Tongue (tissue), 1 donor: ENCODE measurements at regions not wholly inside any gene's neighbourhood (a gene's known extent, or its start where the extent isn't known, plus 50 kb on each side); places are given as distances from the start of the nearest gene placed in this dataset.

Experiments used
- DNase-seq: peaks from one replicate; pipeline ENCODE4 v3.0.0-alpha.2; 2015

DNA sequence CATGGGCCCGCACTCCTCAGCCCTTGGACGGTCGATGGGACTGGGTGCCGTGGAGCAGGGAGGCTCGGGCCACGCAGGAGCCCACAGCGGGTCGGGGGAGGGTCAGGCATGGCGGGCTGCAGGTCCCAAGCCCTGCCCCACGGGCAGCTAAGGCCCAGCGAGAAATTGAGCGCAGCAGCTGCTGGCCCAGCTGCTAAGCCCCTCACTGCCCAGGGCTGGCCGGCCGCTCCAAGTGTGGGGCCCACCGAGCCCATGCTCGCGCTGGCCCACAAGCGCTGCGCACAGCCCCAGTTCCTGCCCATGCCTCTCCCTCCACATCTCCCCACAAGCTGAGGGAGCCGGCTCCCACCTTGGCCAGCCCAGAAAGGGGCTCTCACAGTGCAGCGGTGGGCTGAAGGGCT, 259.4 kb downstream of the VGLL3 start:
- no peak for DNase-seq

DNA sequence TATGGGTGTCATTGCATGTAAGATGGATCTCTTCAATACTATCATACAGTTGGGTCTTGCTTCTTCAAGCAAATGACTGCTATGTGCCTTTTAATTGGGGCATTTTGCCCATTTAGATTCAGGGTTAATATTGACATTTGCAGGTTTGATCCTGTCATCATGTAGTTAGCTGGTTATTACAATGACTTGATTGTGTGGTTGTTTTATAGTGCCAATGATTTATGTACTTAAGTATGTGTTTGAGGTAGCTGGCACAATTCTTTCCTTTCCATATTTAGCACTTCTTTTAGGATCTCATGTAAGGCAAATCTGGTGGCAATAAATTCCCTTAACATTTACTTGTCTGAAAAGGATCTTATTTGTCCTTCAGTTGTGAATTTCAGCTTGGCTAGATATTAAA, 267.5 kb downstream of the VGLL3 start:
- no peak for DNase-seq

GRCh38 chr3:86711634-86712033, 279.3 kb downstream of the VGLL3 start:
- no peak for DNase-seq

DNA sequence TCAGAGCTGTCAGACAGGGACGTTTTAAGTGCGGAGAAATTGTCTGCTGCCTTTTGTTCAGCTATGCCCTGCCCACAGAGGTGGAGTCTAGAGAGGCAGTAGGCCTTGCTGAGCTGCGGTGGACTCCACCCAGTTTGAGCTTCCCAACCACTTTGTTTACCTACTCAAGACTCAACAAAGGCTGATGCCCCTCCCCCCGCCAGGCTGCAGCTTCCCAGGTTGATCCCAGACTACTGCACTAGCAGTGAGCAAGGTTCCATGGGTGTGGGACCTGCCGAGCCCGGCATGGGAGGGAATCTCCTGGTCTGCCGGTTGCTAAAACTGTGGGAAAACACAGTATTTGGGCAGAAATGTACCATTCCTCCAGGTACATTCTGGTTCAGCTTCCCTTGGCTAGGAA, 282.1 kb downstream of the VGLL3 start:
- DNase-seq = no peak

DNA sequence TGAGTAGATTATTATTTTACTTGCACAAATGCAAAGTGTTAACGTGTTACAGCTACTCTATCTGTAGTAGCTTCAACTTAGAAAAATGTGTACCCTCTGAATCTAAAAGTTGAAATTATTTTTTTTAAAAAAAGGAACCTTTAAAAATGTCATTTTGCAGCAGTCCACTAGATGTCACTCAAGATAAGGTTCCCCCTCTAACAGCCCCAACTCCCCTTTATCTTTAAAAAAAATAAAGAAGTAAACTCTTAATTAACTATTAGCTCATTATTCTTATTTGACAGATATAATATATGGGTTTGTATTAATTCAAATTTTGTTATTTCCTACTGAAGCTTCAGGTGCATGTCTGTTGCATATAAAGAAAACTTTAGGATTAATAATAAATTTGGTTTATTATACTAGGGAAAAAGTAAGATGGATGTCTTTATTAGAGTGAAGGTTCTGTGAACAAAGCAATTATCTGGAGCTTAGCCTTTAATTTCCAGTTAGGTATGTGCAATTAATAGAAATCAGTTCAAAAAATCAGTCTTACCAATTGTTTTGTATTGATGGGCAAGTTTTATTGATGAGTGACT, 288.5 kb downstream of the VGLL3 start:
- DNase-seq = peak; percentile 4

DNA sequence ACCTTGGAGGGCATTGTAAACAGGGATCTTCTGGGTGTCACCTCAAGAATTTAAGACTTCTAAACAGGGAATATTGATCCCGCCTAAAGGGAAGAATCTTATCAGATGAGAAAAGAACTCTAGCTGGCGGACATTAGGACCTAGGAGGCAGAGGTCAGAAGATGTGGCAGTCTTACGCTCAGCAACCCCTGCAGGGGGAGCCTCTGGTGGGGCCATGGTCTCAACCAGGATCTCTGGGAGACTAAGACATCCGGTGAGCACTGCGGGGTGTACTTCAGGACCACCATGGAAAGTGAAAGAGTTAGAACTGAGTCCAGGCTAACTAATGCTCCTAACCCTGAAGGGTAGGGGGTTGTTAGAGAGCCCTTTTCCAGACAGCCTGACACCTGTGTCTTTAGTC, 295.2 kb downstream of the VGLL3 start:
- DNase-seq = no peak

DNA sequence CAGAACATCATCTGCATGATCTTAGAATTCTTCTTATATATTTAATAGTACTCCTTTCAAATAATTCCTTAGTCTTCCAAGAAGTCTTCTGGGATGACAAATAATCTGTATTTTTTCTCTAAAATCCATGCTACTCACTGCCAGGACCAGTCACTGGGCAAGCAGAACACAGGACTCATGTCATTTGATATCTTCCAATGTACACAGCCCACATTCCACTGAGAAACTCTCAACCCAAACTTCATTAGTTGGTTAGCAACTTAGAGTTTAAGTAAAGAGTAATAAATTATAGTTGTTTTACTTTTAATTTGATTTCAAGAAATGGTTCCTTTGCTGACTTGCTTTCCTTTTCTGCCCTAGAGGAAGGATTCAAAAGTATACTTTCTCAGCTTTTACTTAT, 317.0 kb downstream of the VGLL3 start:
- DNase-seq = no peak

GRCh38 chr3:86661817-86662216, 329.1 kb downstream of the VGLL3 start:
- DNase-seq = no peak

DNA sequence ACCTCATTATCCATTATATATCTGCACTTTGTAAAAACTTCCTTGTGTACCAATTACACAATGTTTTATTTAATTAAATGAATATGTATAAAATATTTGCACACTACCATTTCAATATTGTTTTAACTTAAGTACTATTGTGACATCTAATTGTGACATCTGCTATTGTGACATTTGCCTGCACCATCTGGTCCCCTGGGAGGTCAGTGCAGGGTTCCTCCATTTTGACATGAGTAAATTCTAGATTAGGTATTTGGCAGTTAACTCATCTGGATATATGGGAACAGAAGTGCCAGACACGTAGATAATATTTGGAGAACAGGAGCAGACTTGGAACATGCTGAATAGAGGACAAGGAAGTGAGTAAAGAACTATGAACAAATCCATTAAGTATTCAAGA, 332.1 kb downstream of the VGLL3 start:
- no peak for DNase-seq

DNA sequence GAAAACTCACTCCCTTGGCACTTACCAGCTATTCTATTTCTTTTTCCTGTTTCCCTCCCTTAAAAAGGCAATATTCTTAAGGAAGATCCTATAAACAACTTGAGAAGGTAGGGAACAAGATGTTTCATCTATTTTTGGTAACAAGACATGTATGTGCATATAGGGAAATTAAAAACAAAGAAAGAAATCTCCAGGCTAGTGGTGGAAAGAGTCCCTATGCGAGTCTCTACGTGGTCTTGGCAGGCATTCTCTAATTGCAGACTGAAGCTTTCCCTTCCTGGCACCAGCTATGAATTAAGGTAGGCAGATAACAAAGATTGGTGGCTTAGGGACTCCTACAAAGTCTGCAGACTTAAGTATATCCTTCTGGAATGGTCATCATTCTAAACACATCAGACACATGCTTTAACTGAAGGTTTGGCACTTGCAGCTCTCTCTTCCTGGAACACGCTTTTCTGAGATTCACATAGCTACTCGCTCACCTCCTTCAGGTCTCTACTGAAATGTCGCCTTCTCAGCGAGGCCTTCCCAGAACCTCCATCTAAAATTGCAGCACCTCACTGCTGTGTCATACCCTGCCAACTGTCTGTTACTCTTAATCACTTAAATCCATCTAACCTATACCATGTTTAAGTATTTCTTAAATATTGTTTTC, 336.0 kb downstream of the VGLL3 start:
- no peak for DNase-seq

DNA sequence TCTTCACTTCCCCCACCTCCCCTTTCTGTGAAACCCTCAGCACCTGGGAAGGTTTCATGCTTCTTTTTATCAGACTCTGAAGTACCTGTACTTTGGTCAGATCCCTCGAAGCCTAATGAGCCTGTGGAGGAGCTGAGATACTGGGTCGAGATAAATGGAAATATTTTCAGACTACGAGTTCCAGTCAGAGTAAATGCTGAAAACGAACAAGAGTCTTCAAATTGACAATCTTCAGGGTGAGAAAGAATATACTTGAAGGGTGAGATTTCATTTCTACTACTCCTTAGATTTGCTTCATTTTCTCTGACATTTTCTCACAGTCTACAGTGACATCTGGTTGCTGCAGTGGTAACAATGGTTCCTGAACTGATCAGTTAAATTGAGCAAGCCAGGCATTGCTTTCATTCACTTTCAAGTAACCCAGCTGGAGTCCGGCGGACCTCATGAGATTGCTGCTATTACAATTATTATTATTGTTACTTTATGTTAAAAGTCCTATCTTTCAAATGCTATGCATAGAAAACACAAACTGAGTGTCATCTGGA, 337.2 kb downstream of the VGLL3 start:
- DNase-seq = no peak

GRCh38 chr3:86648087-86648486, 342.9 kb downstream of the VGLL3 start:
- no peak for DNase-seq

- no peak for DNase-seq
Observed at GRCh38 chr3:86645756-86646155, 345.2 kb downstream of the VGLL3 start.

- peak; percentile 24 for DNase-seq
Observed at GRCh38 chr3:86634361-86634760, 356.6 kb downstream of the VGLL3 start.

GRCh38 chr3:86629511-86629910, 361.4 kb downstream of the VGLL3 start:
- no peak for DNase-seq

DNA sequence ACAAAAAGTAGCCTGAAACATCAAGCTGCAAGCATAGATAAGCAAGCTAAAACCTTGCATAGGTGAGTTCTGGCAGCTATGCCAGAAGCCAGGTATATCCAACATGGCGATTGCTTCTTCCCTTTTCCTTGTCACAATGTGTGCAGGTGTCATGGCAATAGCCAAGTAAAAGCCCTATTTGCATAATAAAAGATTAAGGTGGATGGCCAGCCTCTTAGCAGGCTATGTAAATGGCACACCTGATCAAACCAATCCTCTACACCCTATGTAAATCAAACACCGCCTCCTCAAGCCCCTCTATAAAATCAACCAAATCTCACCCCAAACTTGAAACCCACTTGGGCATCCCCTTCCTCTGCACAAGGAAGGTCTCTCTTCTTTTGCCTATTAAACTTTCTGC, 366.8 kb downstream of the VGLL3 start:
- DNase-seq = no peak

DNA sequence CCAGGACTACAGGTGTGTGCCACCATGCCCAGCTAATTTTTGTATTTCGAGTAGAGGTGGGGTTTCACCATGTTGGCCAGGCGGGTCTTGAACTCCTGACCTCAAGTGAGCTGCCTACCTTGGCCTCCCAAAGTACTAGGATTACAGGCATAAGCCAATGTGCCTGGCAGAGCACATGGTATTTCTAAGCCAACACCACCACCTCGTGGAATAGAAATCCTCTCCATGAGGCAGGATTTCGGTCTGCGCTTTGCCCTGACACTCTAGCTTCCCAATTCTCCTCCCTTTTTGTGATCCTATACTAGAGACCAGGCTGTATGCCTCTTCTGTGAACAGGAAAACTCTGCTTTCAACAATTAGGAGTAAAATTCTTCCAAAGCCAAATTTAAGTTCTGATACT, 372.2 kb downstream of the VGLL3 start:
- DNase-seq = no peak

- DNase-seq = no peak
Observed at GRCh38 chr3:86605166-86605565, 385.8 kb downstream of the VGLL3 start.

- no peak for DNase-seq
Observed at GRCh38 chr3:86595696-86596095, 395.3 kb downstream of the VGLL3 start.

GRCh38 chr3:86594838-86595237, 396.1 kb downstream of the VGLL3 start:
- no peak for DNase-seq

DNA sequence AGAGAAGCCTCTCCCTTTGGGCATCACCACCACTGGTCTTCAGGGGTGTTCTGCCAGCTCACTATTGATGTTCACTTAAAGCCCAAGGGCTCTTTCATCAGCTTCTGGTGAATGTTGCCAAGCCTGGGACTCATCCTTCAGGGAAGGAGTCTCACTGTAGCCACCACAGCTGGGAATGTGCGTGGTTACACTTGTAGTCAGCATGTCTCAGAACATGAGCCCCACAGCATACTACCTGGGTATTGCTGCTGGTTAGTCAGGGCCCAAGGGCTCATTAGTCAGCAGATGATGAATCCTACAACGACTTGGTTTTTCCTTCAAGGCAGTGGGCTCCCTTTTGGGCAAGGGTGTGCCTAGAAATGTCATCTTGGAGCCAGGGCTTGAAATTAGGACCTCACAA, 412.9 kb downstream of the VGLL3 start:
- no peak for DNase-seq

DNA sequence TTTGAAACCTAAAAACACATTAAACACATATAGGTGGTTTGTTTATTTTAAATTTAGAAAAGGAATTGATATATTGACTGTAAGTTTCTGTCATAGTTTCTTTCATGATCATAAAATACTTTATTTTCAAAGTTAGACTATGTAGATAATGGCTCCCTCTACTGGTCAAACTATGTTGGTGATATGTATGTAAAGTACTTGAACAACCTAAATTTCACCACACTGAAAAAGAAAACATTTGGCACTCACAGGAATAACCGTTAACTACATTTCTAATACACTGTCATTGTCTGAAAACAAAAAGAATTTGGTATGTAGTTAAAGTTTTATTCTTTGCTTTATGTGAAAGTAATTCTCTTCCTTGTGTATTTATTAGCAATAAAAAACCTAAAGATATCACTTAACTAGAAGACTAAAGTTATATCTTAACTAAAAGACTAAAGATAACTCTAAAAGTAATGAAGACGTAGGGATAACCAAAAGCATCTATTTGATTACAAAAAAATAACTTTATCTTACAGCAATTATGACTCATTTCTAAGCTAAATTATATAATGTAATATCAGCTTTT, 427.5 kb downstream of the VGLL3 start:
- peak; percentile 68 for DNase-seq

DNA sequence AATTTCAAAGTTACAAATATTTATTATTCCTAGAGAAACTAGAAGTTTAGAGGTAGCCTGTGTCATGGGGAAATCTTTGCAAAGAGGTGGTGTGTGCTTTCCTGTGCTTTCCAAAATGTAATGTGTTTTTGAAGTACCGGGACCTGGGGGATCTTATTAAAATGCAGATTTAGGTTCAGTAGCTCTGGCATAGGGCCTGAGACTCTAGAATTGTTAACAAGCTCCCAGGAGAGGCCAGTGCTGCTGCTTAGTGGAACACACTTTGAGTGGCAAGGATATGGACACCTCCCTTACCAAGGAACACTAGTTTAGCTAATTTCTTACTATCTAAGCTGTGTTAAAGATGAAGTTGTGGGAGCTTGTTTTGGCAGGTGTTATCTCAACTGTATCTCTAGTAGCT, 428.9 kb downstream of the VGLL3 start:
- no peak for DNase-seq

DNA sequence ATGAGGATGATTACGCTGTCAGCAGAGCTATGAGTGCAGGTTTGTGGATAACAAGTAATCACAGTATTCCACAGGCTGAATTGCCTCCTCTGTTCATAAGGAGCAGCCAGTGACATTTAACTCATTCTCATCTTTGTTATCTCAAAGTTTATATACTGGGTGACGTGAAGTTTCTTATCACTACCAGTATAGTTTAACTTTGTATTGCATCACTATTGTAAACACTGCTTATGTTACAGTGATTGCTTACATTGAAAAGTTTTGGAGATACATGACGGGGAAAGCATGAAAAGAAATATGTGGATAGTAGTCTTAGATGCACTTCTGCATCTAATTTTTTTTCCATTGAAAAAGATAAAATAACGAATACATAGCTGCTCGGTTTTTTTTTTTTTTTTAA, 429.7 kb downstream of the VGLL3 start:
- DNase-seq = no peak
